ENCODE measurements at regions not wholly inside any gene's neighbourhood (a gene's known extent, or its start where the extent isn't known, plus 50 kb on each side); places are given as distances from the start of the nearest gene placed in this dataset.
A peak's percentile ranks its signal among the peaks of the same experiment; 100 is the strongest.

GRCh38 chr5:32942225-32942989 lies 231.3 kb downstream of the NPR3 start:
- H3K9ac ChIP-seq (ENCODE audit: low read depth in 1 of 2, low read length in 2 of 2), result no peak overlapping the region
- H3K4me1 ChIP-seq (ENCODE audit: control insufficient read depth in 4 of 4, insufficient read depth in 4 of 4, low read length in 3 of 4), result no peaks in the 10 kb centered on the region
- WGBS, result 65% methylated on average over 6 of the region's 6 CpGs
- no peak for DNase-seq (ENCODE audit: low spot score)
- H3K36me3 ChIP-seq (ENCODE audit: control insufficient read depth in 4 of 4, insufficient read depth in 3 of 4, low read depth in 1 of 4, low read length in 3 of 4), result no peaks in the 10 kb centered on the region
- H3K27ac ChIP-seq (ENCODE audit: low read depth in 1 of 2, low read length in 2 of 2), result no peak overlapping the region
- H3K9me3 ChIP-seq (ENCODE audit: control insufficient read depth in 4 of 4, low read length in 3 of 4), result no peaks in the 10 kb centered on the region
- no peak overlapping the region for H3K4me3 ChIP-seq (ENCODE audit: low read depth in 1 of 3, low read length in 3 of 3)
- TF ChIP-seq CTCF (IDR thresholded peaks at IDR 0.05; ENCODE audit: low read depth, low read length, missing input control) (peak; percentile 54), JUND (IDR thresholded peaks at IDR 0.05) (no peak), RAD21 (IDR thresholded peaks at IDR 0.05) (peak; percentile 66 to 78)
- peaks cover 0 to 4% (median 0%) of the 10 kb centered on the region in 4 donors for H3K27me3 ChIP-seq (ENCODE audit: control insufficient read depth in 4 of 4, insufficient read depth in 4 of 4, low read length in 3 of 4)

GRCh38 chr5:32949286-32949970 lies 238.3 kb downstream of the NPR3 start:
- no peak for DNase-seq (ENCODE audit: low spot score)
- no peaks in the 10 kb centered on the region for H3K9me3 ChIP-seq (ENCODE audit: control insufficient read depth in 4 of 4, low read length in 3 of 4)
- no peak overlapping the region for H3K9ac ChIP-seq (ENCODE audit: low read depth in 1 of 2, low read length in 2 of 2)
- H3K27me3 ChIP-seq (ENCODE audit: control insufficient read depth in 4 of 4, insufficient read depth in 4 of 4, low read length in 3 of 4), result no peaks in the 10 kb centered on the region
- H3K36me3 ChIP-seq (ENCODE audit: control insufficient read depth in 4 of 4, insufficient read depth in 3 of 4, low read depth in 1 of 4, low read length in 3 of 4), result no peaks in the 10 kb centered on the region
- no peaks in the 10 kb centered on the region for H3K4me1 ChIP-seq (ENCODE audit: control insufficient read depth in 4 of 4, insufficient read depth in 4 of 4, low read length in 3 of 4)
- no peak overlapping the region for H3K27ac ChIP-seq (ENCODE audit: low read depth in 1 of 2, low read length in 2 of 2)
- no peak overlapping the region for H3K4me3 ChIP-seq (ENCODE audit: low read depth in 1 of 3, low read length in 3 of 3)
- TF ChIP-seq FOXA2 (IDR thresholded peaks at IDR 0.05) (no peak), JUND (IDR thresholded peaks at IDR 0.05) (no peak), RXRA (IDR thresholded peaks at IDR 0.05) (no peak)
- WGBS, result 72% methylated on average over 6 of the region's 6 CpGs

- Histone ChIP-seq H3K4me3 (ENCODE audit: low read depth in 1 of 3, low read length in 3 of 3) (no peak overlapping the region), H3K9ac (ENCODE audit: low read depth in 1 of 2, low read length in 2 of 2) (no peak overlapping the region), H3K36me3 (ENCODE audit: control insufficient read depth in 4 of 4, insufficient read depth in 3 of 4, low read depth in 1 of 4, low read length in 3 of 4) (no peaks in the 10 kb centered on the region), H3K27me3 (ENCODE audit: control insufficient read depth in 4 of 4, insufficient read depth in 4 of 4, low read length in 3 of 4) (no peaks in the 10 kb centered on the region), H3K27ac (ENCODE audit: low read depth in 1 of 2, low read length in 2 of 2) (no peak overlapping the region), H3K9me3 (ENCODE audit: control insufficient read depth in 4 of 4, low read length in 3 of 4) (no peaks in the 10 kb centered on the region), H3K4me1 (ENCODE audit: control insufficient read depth in 4 of 4, insufficient read depth in 4 of 4, low read length in 3 of 4) (no peaks in the 10 kb centered on the region)
- DNase-seq (ENCODE audit: low spot score), result no peak
- no peak for TF ChIP-seq ATF3 (IDR thresholded peaks at IDR 0.05)
- TF ChIP-seq CTCF (IDR thresholded peaks at IDR 0.05; ENCODE audit: low read depth, low read length, missing input control), result no peak
- TF ChIP-seq YY1 (IDR thresholded peaks at IDR 0.05), result no peak
- no peak for TF ChIP-seq FOXA1 (IDR thresholded peaks at IDR 0.05)
- no peak for TF ChIP-seq HNF4A (conservative IDR thresholded peaks at IDR 0.05)
- TF ChIP-seq JUND (IDR thresholded peaks at IDR 0.05), result no peak
- no peak for TF ChIP-seq RXRA (IDR thresholded peaks at IDR 0.05)
- no peak for TF ChIP-seq REST (IDR thresholded peaks at IDR 0.05)
- no peak for TF ChIP-seq FOXA2 (IDR thresholded peaks at IDR 0.05)
- TF ChIP-seq NR2F2 (IDR thresholded peaks at IDR 0.05), result no peak
- TF ChIP-seq TAF1 (conservative IDR thresholded peaks at IDR 0.05), result no peak
- TF ChIP-seq SP1 (IDR thresholded peaks at IDR 0.05), result no peak
- TF ChIP-seq RAD21 (IDR thresholded peaks at IDR 0.05), result no peak
- no peak for TF ChIP-seq MAX (IDR thresholded peaks at IDR 0.05)
Measured at GRCh38 chr5:32951003-32951402, 239.9 kb downstream of the NPR3 start.
